PC-3 (cell line): ENCODE measurements at regions not wholly inside any gene's neighbourhood (a gene's known extent, or its start where the extent isn't known, plus 50 kb on each side); places are given as distances from the start of the nearest gene placed in this dataset.

ENCODE experiments used
- ATAC-seq: fragments of 200-7000 bp; cut with Tn5 transposase; 2 replicates; pipeline ENCODE4 v1.9.1; 2020; ENCODE audit warnings: mild to moderate bottlenecking, moderate library complexity
- BruUV-seq: library from RNA; stranded (reverse); fragments of 400-500 nt; replicated peaks from 2 replicates; lab custom pipeline; 2021; lab: Mats Ljungman, UMichigan
- CTCF ChIA-PET: fragments of 300-600 bp; sonication (Branson Sonifier 250); formaldehyde crosslinking; loops from one replicate; lab custom pipeline; 2022; ENCODE audit warnings: antibody characterized with exemption; lab: Charles Lee
- POLR2A ChIA-PET: fragments of 300-600 bp; sonication (Branson Sonifier 250); formaldehyde crosslinking; loops from one replicate; lab custom pipeline; 2022; ENCODE audit warnings: antibody characterized with exemption; ENCODE audit not compliant: unreplicated experiment; lab: Charles Lee
- DNase-seq: peaks from one replicate; pipeline ENCODE4 v3.0.0-alpha.2; 2015
- H2AFZ ChIP-seq: fragments of 300-600 bp; sonication (generic); 2 replicates; pipeline ENCODE4 v1.6.0; 2016; ENCODE audit warnings: antibody characterized with exemption, low read length
- H3F3A ChIP-seq: fragments of 300-600 bp; sonication (generic); one replicate; pipeline ENCODE4 v1.6.0; 2017; ENCODE audit warnings: antibody characterized with exemption, low read length, control low read depth, mild to moderate bottlenecking; ENCODE audit not compliant: unreplicated experiment
- H3K27ac ChIP-seq: fragments of 300-600 bp; sonication (generic); 2 replicates; pipeline ENCODE4 v1.5.1; 2016; ENCODE audit warnings: mild to moderate bottlenecking, low read length
- H3K27me3 ChIP-seq: fragments of 300-600 bp; sonication (generic); 2 replicates; pipeline ENCODE4 v1.6.1; 2016; ENCODE audit warnings: low read length, mixed read lengths
- H3K36me3 ChIP-seq: fragments of 300-600 bp; sonication (generic); 2 replicates; pipeline ENCODE4 v1.6.1; 2016; ENCODE audit warnings: low read depth, mixed run types, low read length, mixed read lengths
- H3K4me1 ChIP-seq: fragments of 300-600 bp; sonication (generic); 2 replicates; pipeline ENCODE4 v1.5.1; 2016; ENCODE audit warnings: low read length; ENCODE audit not compliant: insufficient read depth
- H3K4me2 ChIP-seq: fragments of 300-600 bp; sonication (generic); 2 replicates; pipeline ENCODE4 v1.6.0; 2016; ENCODE audit warnings: low read length
- H3K4me3 ChIP-seq: fragments of 300-600 bp; sonication (generic); 2 replicates; pipeline ENCODE4 v1.5.1; 2016; ENCODE audit warnings: mild to moderate bottlenecking, low read length, mixed read lengths
- H3K79me2 ChIP-seq: fragments of 300-600 bp; sonication (generic); 2 replicates; pipeline ENCODE4 v1.6.1; 2017; ENCODE audit warnings: low read length, mixed read lengths
- H3K9ac ChIP-seq: fragments of 300-600 bp; sonication (generic); 2 replicates; pipeline ENCODE4 v1.6.0; 2016; ENCODE audit warnings: mild to moderate bottlenecking, low read length
- H3K9me2 ChIP-seq: fragments of 300-600 bp; sonication (generic); replicated peaks from 2 replicates; pipeline ENCODE4 v1.6.1; 2016; ENCODE audit warnings: mixed run types, low read length, mixed read lengths
- H3K9me3 ChIP-seq: fragments of 300-600 bp; sonication (generic); 2 replicates; pipeline ENCODE4 v1.6.1; 2016; ENCODE audit warnings: low read length, mixed read lengths
- H4K20me1 ChIP-seq: fragments of 300-600 bp; sonication (generic); 2 replicates; pipeline ENCODE4 v1.6.1; 2016; ENCODE audit warnings: low read length, mixed read lengths
- EZH2 ChIP-seq: fragments of 300-600 bp; sonication (generic); IDR thresholded peaks from one replicate; pipeline ENCODE4 v1.6.1; 2017; ENCODE audit warnings: antibody characterized with exemption, mild to moderate bottlenecking, low read length; ENCODE audit not compliant: unreplicated experiment
- EZH2phosphoT487 ChIP-seq: fragments of 300-600 bp; sonication (generic); IDR thresholded peaks from 2 replicates; pipeline ENCODE4 v1.6.1; 2018; ENCODE audit warnings: mild to moderate bottlenecking, antibody characterized with exemption, low read length, borderline replicate concordance
- intact Hi-C: fragments of 100-400 bp; cut with micrococcal nuclease; formaldehyde crosslinking; loops from 2 replicates; pipeline ENCODE4 v1.9.0; 2023
- TF ChIP-seq, protein P1 (sequence below): fragments of 300-600 bp; sonication (generic); conservative IDR thresholded peaks from 2 replicates; pipeline ENCODE4 v1.5.1; 2017; ENCODE audit warnings: antibody characterized with exemption, low read depth, mild to moderate bottlenecking, low read length

DNA sequence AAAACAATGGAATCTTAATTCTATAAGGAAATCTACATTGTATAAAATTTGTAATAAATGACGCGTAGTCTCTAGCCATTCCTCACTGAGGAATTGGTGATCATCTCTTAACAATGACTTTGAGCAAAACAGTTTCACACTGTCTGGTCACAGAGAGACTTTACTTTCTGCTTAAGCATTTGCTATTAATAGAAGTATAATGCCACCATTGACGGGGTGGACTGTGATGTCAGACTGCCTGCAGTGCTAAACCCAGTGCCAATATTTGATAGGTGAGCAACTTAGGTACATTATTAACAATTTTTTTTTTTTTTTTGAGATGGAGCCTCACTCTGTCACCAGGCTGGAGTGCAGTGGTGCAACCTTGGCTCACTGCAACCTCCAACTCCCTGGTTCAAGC is 494.9 kb upstream of the ADAMTS9 start:
- Histone ChIP-seq H3K9me3 (no peaks in the 10 kb centered on the region), H3K9me2 (no peaks in the 10 kb centered on the region), H3F3A (no peaks in the 10 kb centered on the region), H3K27ac (no peak overlapping the region), H3K27me3 (no peaks in the 10 kb centered on the region), H4K20me1 (no peaks in the 10 kb centered on the region), H3K9ac (no peak overlapping the region), H2AFZ (no peak overlapping the region), H3K79me2 (no peaks in the 10 kb centered on the region), H3K4me2 (no peak overlapping the region), H3K4me1 (no peaks in the 10 kb centered on the region), H3K36me3 (no peaks in the 10 kb centered on the region), H3K4me3 (no peak overlapping the region)
- no peak for ATAC-seq
- POLR2A ChIA-PET: no interaction called here
- TF ChIP-seq EZH2phosphoT487: no peak
- no peak for TF ChIP-seq EZH2
- TF ChIP-seq, protein P1, sequence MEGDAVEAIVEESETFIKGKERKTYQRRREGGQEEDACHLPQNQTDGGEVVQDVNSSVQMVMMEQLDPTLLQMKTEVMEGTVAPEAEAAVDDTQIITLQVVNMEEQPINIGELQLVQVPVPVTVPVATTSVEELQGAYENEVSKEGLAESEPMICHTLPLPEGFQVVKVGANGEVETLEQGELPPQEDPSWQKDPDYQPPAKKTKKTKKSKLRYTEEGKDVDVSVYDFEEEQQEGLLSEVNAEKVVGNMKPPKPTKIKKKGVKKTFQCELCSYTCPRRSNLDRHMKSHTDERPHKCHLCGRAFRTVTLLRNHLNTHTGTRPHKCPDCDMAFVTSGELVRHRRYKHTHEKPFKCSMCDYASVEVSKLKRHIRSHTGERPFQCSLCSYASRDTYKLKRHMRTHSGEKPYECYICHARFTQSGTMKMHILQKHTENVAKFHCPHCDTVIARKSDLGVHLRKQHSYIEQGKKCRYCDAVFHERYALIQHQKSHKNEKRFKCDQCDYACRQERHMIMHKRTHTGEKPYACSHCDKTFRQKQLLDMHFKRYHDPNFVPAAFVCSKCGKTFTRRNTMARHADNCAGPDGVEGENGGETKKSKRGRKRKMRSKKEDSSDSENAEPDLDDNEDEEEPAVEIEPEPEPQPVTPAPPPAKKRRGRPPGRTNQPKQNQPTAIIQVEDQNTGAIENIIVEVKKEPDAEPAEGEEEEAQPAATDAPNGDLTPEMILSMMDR: no peak
- intact Hi-C loops: no loop called here
- BruUV-seq: no TSS peak
- CTCF ChIA-PET: no interaction called here
- no peak for DNase-seq

DNA sequence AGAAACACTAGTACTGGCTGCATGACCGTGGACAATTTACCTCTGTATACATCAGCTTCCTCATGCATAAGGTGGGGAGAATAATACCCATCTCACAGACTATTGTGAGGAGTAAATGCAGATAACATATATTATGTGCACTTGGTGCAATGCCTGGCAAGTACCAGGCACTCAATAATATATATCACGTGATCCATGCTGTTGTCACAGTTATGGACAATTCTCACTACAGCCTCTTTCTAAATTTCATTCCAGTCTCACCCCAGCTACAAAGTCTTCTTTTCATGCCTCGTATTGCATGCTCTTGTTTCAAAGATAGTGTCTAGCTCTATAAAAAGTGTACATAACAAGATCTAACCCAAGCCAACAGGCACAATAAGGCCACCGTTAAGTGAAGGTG is 494.3 kb upstream of the ADAMTS9 start:
- BruUV-seq: no TSS peak
- no peak overlapping the region for H3K9ac ChIP-seq
- H3K4me2 ChIP-seq: no peak overlapping the region
- H3K9me2 ChIP-seq: no peaks in the 10 kb centered on the region
- H3K9me3 ChIP-seq: no peaks in the 10 kb centered on the region
- intact Hi-C loops: no loop called here
- no peaks in the 10 kb centered on the region for H3F3A ChIP-seq
- H3K36me3 ChIP-seq: no peaks in the 10 kb centered on the region
- H4K20me1 ChIP-seq: no peaks in the 10 kb centered on the region
- ATAC-seq (no peak), DNase-seq (no peak)
- TF ChIP-seq EZH2: no peak
- TF ChIP-seq, protein P1: no peak
- TF ChIP-seq EZH2phosphoT487: no peak
- no peak overlapping the region for H2AFZ ChIP-seq
- H3K27ac ChIP-seq: no peak overlapping the region
- ChIA-PET CTCF (no interaction called here), POLR2A (no interaction called here)
- H3K79me2 ChIP-seq: no peaks in the 10 kb centered on the region
- no peak overlapping the region for H3K4me3 ChIP-seq
- no peaks in the 10 kb centered on the region for H3K4me1 ChIP-seq
- H3K27me3 ChIP-seq: no peaks in the 10 kb centered on the region

DNA sequence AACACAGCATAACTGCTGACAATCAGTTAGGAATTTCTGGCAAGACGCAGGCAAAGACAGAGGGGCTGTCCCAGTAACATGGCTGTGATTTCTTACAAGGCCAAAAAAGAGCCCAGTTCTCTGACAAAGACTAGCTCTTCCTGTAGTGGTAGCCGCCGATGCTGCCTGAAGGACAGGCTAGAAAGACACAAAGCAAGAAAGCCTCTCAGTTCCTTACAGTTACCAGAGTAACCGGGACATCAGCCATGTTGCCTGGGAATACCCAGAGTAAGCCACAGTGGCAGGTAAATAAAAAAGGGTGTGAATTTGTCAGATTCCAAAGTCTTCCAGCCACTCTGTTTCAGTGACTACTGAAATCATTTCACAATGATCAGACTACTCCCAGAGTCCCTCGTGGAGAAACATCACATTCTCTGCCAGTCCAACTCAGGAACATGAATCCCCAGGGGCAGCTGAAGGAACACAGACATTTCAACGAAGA is 493.6 kb upstream of the ADAMTS9 start:
- Histone ChIP-seq H3F3A (no peaks in the 10 kb centered on the region), H3K4me2 (no peak overlapping the region), H3K9me3 (no peaks in the 10 kb centered on the region), H3K9me2 (no peaks in the 10 kb centered on the region), H3K27me3 (no peaks in the 10 kb centered on the region), H3K27ac (no peak overlapping the region), H3K4me3 (no peak overlapping the region), H2AFZ (no peak overlapping the region), H3K4me1 (no peaks in the 10 kb centered on the region), H3K79me2 (no peaks in the 10 kb centered on the region), H3K9ac (no peak overlapping the region), H3K36me3 (no peaks in the 10 kb centered on the region), H4K20me1 (no peaks in the 10 kb centered on the region)
- ATAC-seq: no peak
- TF ChIP-seq, protein P1: no peak
- TF ChIP-seq EZH2: no peak
- TF ChIP-seq EZH2phosphoT487: no peak
- intact Hi-C loops: no loop called here
- ChIA-PET POLR2A (no interaction called here), CTCF (no interaction called here)
- no TSS peak for BruUV-seq
- DNase-seq: no peak
